ENCODE measurements at regions not wholly inside any gene's neighbourhood (a gene's known extent, or its start where the extent isn't known, plus 50 kb on each side); places are given as distances from the start of the nearest gene placed in this dataset.

DNA sequence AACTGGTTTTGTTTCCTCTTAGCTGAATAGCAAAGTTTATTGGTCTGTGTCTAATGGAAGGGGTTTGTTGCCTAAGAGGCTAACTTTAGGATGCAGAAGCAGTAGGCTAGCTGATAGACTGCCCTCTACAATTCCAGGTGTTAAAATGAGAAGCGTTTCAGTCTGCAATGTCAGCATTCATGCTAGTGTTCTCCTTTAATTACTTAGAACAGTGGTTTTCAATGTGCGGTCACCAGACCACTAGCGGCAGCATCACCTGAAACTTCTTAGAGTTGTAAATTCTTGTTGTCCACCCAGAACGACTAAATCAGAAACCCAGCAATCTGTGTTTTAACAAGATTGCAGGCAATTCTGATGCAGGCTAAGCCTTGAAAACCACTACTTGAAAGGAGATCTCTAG, 392.9 kb downstream of the IPMK start:
- no peak for TF ChIP-seq CTCF (conservative IDR thresholded peaks at IDR 0.05; ENCODE audit: low read depth)
- DNase-seq (ENCODE audit: low spot score) = no peak
- ChIA-PET CTCF (interaction anchor here (0.7 kb wide), 1 partner anchor 376 kb away, joined by 3 read pairs; no protein-coding TSS in a partner anchor), POLR2A (ENCODE audit: low non-redundant PET) (no interaction called here)
- no peak overlapping the region for H3K27ac ChIP-seq

- CTCF ChIA-PET = no interaction called here
- TF ChIP-seq CTCF (conservative IDR thresholded peaks at IDR 0.05; ENCODE audit: low read depth) = no peak
- no peak for DNase-seq (ENCODE audit: low spot score)
- no peak overlapping the region for H3K27ac ChIP-seq
- POLR2A ChIA-PET (ENCODE audit: low non-redundant PET) = no interaction called here
These were observed 400.5 kb downstream of the IPMK start for GRCh38 chr10:57867241-57867640.

GRCh38 chr10:57864765-57865680, 402.7 kb downstream of the IPMK start:
- DNase-seq (ENCODE audit: low spot score) = no peak
- H3K27ac ChIP-seq = no peak overlapping the region
- TF ChIP-seq CTCF (conservative IDR thresholded peaks at IDR 0.05; ENCODE audit: low read depth) = no peak
- POLR2A ChIA-PET (ENCODE audit: low non-redundant PET) = no interaction called here
- CTCF ChIA-PET = no interaction called here

- ChIA-PET CTCF (interaction anchor here (0.9 to 1.6 kb wide), 3 partner anchors 8 to 135 kb away, joined by 3 to 5 read pairs (median 3); no protein-coding TSS in a partner anchor), POLR2A (ENCODE audit: low non-redundant PET) (no interaction called here)
- TF ChIP-seq CTCF (conservative IDR thresholded peaks at IDR 0.05; ENCODE audit: low read depth) = peak; percentile 50
- peak; percentile 5 for DNase-seq (ENCODE audit: low spot score)
- H3K27ac ChIP-seq = no peak overlapping the region
These were observed 417.9 kb downstream of the IPMK start for GRCh38 chr10:57849691-57850357.

DNA sequence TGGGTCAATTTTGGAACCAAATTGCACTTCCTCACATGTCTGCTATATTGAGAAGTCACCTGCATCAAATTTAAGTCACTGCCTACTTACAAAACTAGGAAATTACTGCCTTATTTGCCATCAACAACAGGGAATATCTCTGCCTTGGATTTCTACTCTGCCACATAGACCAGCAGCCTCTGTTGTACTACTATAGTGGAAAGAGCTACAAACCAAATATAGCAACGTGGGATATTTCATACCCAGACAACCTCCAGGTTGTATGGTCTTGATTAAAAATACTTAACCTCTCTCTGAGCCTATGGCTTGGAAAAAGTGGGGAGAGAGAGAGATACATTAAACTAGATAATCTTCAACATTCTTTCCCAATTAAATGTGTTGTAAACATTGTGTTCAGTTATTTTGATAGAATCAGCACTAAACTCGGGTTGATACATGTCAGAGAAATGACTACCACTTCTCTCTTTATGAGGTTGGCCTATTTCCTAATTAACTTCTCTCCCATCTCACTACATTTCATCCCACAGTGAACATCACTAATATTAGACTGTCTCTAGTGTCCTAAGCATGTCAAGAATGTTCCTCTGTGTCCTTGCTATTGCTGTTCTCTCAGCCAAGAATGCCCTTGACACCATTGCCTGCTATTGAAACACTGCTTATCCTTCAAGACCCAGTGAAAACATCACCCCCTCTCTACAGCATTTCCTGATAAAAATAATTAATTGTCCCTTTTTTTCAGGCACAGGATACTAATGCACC, 421.2 kb downstream of the IPMK start:
- DNase-seq (ENCODE audit: low spot score) = no peak
- TF ChIP-seq CTCF (conservative IDR thresholded peaks at IDR 0.05; ENCODE audit: low read depth) = no peak
- CTCF ChIA-PET = interaction anchor here (0.6 to 0.7 kb wide), 2 partner anchors 20 to 129 kb away, joined by 3 read pairs; no protein-coding TSS in a partner anchor
- POLR2A ChIA-PET (ENCODE audit: low non-redundant PET) = interaction anchor here (0.7 kb wide), 1 partner anchor 1701 kb away, joined by 4 read pairs; no protein-coding TSS in a partner anchor
- H3K27ac ChIP-seq = no peak overlapping the region

- no peak for TF ChIP-seq CTCF (conservative IDR thresholded peaks at IDR 0.05; ENCODE audit: low read depth)
- no peak overlapping the region for H3K27ac ChIP-seq
- no peak for DNase-seq (ENCODE audit: low spot score)
- POLR2A ChIA-PET (ENCODE audit: low non-redundant PET) = no interaction called here
- CTCF ChIA-PET = no interaction called here
These were observed 423.2 kb downstream of the IPMK start for GRCh38 chr10:57844387-57844998.
